Mesenteric fat pad (tissue), 1 donor: ENCODE measurements at regions not wholly inside any gene's neighbourhood (a gene's known extent, or its start where the extent isn't known, plus 50 kb on each side); places are given as distances from the start of the nearest gene placed in this dataset.

Source experiments
- DNase-seq: peaks from one replicate; pipeline ENCODE4 v3.0.0-alpha.2; 2020; ENCODE audit warnings: low spot score
- donor health status: DM: yes; HTN: yes; CAD: no.

- DNase-seq: no peak
Measured at GRCh38 chr9:126218359-126219125, 108.1 kb upstream of the MVB12B start.

DNA sequence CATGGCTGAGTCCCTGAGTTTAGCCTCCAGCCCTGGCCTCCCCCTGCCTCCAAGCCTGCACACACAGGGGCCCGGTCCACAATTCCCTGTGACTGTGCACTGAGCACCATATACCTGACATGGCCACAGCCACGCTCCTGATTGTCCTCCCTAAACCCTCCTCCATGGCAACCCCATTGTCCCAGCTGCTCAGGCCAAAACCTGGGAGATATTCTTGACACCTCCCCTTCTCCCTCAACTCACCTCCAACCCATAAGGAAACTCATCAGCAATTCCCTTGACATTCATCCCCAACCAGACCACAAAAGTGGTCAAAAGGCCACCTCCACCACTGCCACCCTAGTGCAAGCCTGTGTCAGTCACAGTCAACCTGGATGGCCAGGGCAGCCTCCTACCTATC is 107.5 kb upstream of the MVB12B start:
- no peak for DNase-seq

DNA sequence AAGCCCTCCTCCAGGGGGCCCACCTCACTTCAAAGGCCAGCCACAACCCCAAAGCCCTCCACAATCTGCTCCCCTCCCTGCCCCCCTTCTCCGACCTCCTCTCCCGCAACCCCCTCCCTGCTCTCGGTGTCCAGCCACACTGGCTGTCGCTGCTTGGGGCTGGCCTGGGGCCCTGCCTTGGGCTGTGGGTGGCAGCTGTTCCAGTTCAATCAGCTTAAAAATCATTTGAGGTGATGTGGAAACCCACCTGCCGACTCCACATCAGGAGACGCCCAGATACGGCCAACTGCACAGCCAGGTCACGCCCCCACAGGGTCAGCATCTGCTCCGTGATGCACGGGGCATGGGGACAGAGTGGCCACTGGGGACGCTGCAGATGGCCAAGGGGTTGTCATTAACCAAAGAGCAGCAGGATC is 107.0 kb upstream of the MVB12B start:
- DNase-seq: no peak

GRCh38 chr9:126221480-126221879 is 105.1 kb upstream of the MVB12B start:
- no peak for DNase-seq

- DNase-seq: no peak
Measured at GRCh38 chr9:126222363-126222834, 104.2 kb upstream of the MVB12B start.

DNA sequence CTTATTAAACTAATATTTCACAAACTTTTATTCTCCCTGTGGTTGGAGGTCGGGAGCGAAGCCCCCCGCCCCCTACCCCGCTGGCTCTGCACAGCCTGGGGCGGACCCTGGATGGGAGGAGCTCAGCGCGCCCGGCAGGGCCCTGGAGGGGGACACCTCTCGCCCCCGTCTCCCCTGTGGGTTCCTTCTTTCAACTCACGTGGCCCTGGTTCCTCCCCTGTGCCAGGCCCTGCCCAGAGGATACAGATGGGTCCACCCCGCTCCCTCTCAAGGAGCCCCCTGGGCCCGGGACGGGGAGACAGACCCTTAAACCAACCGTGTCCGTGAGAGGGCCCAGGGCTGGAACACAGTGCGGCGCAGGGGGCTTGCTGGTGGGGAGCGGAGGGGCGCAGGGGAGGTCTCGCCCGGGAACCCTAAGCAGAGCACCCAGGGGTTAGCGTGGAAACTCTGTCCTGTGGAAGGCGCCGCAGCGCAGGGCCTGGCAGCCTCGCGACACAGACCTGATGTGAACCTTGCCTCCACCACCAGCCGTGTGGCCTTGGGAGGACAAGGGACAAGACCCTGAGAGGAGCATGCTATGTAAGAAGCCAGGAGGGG is 103.7 kb upstream of the MVB12B start:
- DNase-seq: no peak

GRCh38 chr9:126223798-126224531 is 102.7 kb upstream of the MVB12B start:
- no peak for DNase-seq

DNA sequence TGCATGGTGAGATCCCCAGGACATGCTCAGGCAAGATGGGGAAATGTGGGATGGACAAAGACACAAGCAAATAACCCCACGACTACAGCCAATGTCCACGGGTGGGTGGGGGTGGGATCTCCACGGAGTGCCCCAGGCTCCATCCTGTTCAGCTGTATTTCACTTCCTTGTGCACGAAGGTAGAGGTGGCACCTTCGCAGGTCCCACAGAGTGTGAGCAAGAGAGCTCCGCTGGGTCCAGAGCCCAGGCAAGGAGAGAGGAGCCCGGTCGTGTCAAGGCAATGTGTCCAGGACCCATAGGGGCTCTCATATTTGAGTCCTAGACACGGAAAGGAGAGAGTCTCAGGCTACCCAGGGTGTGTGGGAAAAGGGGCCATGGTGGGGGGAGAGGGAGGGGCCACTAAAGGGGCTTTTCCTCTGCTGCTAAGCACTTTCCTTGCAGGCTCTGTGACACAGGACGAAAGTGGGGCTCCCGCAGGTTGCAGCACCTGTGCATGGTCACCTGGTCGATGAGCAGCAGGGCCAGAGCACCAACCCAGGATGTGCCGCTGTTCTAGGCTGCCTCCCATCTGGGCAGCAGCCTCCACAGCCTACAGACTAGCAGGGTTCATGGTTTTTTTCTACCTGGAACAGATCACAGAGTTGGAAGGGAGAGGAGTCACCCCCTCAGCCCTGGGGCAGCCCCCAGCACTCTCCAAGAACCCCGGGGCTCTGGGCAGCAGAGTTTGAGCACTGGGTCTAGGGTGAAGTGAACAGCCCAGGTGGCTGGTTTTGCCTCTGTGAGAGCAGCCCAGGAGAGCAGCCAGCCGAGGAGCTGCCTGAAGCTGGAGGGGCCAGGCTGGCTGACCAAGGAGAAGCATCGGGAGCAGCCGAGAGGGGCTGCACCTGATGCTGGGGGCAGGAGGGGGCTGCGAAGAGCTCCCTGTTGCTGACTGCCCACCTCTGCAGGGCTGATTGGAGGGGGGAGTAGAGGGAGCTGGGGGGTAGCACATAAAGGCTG is 100.7 kb upstream of the MVB12B start:
- no peak for DNase-seq

GRCh38 chr9:126226991-126227936 is 99.4 kb upstream of the MVB12B start:
- no peak for DNase-seq

- no peak for DNase-seq
Measured at GRCh38 chr9:126228111-126228780, 98.4 kb upstream of the MVB12B start.

- DNase-seq: no peak
Measured at GRCh38 chr9:126228781-126229444, 97.7 kb upstream of the MVB12B start.

DNA sequence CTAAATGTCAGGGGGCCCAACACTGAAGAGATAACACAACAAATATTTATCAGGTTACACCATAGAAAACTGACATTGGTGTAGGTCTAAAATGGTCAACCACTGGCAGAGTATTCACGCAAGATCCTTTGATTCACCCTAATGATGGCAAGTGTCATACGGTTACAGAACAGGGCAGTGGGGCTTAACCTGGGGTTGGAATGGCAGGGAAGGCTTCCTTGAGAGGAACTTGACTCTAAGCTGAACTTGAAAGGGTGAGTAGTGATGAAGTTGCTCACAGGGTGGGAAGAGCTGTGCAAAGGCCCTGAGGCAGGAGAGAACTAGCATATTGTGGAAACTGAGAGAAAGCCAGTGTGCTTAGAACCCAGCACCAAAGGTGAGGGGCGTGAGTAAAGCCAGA is 97.1 kb upstream of the MVB12B start:
- DNase-seq: no peak

DNA sequence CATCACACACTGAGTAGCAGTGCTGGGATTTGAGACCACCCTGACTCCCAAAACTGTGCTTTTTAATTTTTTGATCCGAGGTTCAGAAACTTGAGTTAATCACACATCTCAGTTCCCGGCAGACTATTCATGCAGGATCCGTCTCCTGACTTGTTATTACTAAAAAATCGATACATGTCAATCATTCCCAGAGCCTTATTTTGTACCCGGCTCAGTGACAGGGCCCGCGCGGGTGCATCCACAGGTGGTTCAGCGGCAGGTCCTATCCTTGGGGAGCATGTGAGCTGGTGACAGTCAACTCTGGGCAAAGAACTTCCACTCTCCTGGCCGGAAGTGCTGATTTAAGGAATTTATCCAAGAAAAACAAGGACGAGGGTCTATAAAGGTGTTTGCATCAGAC is 95.9 kb upstream of the MVB12B start:
- DNase-seq: no peak

DNA sequence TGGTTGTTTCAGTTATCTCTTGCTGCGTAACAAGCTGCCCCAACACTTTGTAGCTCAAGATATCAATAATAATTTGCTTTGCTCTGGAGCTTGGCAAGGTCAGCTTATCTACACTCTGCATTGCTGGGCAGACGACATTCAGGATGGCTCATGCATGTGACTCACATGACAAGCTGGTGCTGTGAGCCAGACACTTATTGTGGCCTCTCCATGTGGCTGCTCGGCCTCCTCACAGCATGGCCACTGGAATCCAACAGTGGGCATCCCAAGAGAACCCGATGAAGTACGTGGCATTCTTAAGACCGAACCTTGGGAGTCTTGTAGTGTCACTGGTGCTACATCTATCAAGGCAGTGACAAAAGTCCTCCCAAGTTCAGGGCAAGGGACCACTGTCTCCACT is 94.2 kb upstream of the MVB12B start:
- DNase-seq: no peak

- DNase-seq: no peak
Measured at GRCh38 chr9:126233175-126233574, 93.5 kb upstream of the MVB12B start.

GRCh38 chr9:126233913-126234525 is 92.6 kb upstream of the MVB12B start:
- DNase-seq: no peak

DNA sequence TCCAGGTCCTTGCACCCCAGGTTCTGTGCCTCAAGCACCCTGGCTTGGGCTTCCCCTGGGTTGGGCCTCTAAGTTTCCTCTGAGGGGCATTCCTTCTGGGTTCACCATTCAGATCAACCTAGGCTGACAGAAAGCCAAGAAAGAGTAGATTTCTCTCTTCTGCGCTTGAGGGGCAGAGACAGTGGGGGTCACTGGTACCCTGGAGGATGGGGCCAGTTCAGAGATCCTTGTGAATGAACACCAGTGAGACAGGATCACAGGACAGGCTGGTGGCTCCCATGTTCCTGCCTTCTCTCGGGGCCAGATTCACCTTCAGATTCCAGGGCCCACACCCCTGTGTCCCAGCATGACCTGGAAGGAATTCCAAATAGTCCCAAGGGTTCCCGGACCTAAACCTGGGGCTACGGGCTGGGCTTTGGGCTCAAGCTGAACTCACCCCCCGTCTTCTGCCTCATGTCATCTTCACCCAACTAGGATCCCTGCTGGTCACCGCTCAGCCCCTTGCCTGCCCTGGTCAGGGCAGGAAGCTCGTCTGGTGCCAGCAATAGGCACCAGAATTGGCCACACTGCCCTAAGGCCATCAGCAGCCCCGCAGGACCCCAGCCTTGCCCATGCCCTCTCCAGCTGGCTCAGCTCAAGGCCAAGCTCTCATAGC is 91.8 kb upstream of the MVB12B start:
- DNase-seq: no peak
